Limb (tissue), 2 donors: ENCODE measurements at regions not wholly inside any gene's neighbourhood (a gene's known extent, or its start where the extent isn't known, plus 50 kb on each side); places are given as distances from the start of the nearest gene placed in this dataset.

Source experiments
- DNase-seq, 2 donors: peaks; one replicate each; pipeline ENCODE4 v3.0.0-alpha.2; 2016; ENCODE audit errors: extremely low spot score in 2 of 2

DNA sequence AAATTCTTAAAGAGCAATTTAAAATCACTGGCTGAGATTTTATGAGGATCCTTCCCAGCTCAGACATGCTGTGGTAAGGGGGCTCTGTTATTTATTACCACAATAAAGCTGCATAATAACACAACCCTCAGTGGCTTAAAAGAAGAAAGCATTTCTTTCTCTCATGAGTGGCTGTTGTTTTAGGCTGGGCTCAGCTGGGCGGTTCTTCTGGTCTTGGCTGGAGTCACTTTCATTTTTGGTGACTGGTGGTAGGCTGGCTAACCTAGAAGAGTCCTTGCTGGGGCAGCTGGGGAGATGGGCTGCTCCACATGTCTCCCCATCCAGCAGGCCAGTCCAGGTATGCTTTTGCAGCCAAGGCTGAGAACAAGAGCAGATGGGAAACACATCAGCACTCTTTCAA, 113.0 kb upstream of the MSX1 start:
- DNase-seq: no peak

GRCh38 chr4:4740071-4740470, 119.4 kb upstream of the MSX1 start:
- DNase-seq: no peak

DNA sequence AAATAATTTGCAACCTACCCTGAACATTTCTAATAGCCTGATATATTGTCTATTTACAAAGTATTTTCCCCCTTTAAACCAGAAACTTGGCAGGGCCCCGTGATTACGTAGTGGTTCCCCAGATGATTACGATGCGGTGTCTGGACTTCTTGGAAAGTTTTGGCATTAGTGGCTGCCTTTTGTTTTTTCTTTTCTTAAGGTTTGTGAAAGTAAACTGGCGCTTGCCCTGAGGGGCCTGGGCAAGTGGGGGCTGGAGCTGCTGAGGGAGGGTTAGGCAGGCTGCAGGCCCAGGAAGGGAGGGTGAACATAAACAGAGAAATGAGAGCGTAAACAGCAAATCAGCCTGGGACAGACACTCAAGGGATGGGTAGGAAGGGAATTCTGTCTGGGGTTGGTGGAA, 123.6 kb upstream of the MSX1 start:
- peak; percentile 36 to 72 for DNase-seq

DNA sequence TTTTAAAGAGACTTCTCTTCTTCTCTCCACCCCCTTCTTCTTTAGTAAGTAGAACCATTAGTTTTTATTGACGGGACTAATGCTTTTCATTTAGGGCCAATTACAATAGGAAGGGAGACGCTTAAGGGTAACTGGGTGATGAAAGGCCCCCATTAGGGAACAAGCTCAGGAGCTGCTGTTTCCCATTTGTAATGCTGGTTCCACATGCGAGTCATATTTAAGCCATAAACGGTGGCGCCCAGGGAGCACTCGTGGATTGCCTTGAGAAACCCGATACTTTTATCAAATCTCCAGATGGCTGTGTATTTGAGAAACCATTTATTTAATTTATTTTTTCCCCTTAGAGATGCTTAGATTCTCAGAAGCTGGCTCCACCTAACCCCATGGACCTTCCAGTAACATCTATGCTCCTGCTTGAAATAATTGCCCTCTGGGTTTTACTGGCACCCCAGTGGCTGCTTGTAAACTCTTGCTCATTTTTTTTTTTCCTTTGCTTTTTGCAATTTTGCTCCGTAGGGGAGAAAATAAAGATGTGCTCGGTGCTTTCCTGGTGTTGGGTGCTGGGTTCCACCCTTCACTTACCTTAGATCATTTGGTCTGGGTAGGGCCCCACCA, 124.2 kb upstream of the MSX1 start:
- no peak for DNase-seq

- DNase-seq: no peak
Measured at GRCh38 chr4:4734425-4734824, 125.0 kb upstream of the MSX1 start.

GRCh38 chr4:4733663-4734062, 125.8 kb upstream of the MSX1 start:
- no peak for DNase-seq

GRCh38 chr4:4730249-4730648, 129.2 kb upstream of the MSX1 start:
- DNase-seq: peak in 1 of 2 donors; percentile 42

DNA sequence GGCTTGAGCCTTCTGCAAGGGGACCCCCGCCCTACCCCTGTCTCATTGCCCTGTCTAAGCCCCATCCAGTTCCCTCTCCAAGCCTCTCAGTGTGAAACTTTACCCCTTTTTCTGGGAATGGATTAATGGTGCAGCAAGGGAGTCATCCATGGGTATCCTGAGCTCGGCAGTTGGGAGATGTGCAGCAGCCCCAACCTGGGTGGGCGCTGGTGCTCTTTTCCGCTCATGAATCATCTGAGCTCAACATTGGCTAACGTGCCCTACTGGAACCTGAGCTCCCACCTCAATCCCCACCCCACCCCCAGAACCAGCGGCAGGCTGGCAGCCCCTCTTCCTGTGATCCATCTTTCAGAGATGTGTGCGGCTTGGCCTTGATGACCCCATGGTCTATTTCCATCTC, 130.3 kb upstream of the MSX1 start:
- no peak for DNase-seq

DNA sequence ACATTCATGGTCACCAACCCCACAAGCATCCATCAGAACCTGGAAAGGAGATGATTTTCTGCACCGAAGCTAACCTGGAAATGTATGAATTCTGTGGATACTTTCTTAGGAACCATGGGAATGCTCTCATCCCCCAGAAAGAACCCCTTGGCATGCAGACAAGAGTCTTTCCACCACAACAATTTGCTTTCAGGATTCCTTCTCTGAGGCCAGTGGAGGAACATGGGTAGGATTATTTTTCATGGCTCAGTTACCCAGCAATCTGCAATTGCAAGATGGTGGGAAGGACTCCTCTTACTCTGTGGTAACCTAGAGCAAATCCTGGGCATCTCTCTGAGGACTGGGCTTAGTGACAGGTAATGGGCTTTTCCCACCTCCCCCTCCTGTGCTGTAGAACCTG, 131.9 kb upstream of the MSX1 start:
- DNase-seq: no peak

DNA sequence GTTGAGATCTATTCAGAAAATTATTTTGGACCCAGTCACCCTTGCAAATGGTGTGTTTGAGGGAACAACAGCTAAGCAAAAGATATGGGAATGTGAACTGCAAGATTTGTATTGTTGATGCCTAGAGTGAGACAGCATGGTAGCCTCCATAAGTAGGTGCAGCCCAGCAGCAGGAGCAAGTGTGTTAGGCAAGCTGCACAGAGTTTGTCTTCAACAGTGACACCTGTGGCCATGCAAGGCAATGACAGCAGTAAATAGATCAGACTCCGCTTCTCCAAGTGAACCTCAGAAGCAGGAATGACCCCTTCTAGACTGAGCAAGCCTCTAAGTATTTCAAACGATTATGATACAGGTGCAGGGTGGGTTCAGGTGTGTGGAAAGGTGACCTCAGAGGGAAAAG, 133.4 kb upstream of the MSX1 start:
- DNase-seq: no peak

DNA sequence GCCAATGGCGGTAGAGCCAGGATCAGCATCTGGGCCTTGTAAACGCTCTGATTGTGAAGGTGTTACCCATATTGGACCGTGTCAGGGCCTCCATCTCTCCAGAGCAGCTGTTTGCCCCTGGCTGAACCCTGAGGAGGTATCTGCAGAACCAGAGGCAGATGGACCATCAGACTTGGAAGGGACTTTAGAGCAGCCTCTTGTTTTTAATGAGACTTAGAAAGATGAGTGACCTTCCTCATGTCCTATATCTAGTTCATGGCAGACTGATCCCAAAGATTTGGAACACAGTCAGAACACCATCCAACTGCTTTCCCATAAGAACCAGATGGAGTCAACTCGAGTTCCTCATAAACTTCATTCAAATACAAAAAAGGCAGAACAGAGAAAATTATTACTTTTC, 135.1 kb upstream of the MSX1 start:
- DNase-seq: no peak

GRCh38 chr4:4721636-4722035, 137.8 kb upstream of the MSX1 start:
- DNase-seq: no peak

DNA sequence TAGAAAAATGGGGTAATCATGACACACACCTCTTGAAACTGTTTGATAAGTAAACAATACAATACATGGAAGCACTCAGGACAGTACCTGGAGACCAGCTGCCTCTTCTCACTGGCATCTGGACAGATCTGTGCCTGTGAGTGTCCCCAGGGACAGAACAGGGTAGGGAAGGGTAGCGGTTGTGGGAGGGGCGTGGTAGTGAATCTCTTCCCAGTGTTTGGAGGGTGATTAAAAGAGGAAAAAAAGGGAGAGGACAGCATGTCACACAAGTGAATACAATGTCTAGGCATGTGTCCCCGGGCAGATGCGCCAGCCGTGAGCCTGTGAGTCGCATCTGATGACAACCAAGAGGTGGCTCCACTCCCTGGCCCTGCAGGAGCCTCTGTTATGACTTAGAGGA, 138.8 kb upstream of the MSX1 start:
- no peak for DNase-seq

- no peak for DNase-seq
Measured at GRCh38 chr4:4719436-4719835, 140.0 kb upstream of the MSX1 start.

GRCh38 chr4:4717692-4718091, 141.8 kb upstream of the MSX1 start:
- no peak for DNase-seq

DNA sequence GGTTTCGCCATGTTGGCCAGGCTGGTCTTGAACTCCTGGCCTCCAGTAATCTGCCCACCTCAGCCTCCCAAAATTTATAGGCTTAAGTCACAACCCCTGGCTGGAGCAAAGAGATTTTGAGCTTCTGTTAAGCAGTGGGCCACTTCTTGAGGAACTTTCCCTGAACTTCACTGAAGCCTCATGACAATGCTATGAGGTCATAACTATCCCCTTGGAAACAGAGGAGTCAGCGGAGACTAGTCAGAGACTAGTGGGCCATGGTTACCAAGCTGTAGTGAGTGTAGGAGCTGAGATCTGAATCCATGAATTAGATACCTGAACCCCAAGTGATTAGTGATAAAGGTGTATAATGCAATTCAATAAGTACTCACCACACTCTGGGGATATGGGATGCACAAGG, 145.1 kb upstream of the MSX1 start:
- DNase-seq: no peak

GRCh38 chr4:4712800-4713528, 146.5 kb upstream of the MSX1 start:
- DNase-seq: no peak

- DNase-seq: no peak
Measured at GRCh38 chr4:4711902-4712301, 147.6 kb upstream of the MSX1 start.

GRCh38 chr4:4709736-4710135, 149.7 kb upstream of the MSX1 start:
- no peak for DNase-seq

DNA sequence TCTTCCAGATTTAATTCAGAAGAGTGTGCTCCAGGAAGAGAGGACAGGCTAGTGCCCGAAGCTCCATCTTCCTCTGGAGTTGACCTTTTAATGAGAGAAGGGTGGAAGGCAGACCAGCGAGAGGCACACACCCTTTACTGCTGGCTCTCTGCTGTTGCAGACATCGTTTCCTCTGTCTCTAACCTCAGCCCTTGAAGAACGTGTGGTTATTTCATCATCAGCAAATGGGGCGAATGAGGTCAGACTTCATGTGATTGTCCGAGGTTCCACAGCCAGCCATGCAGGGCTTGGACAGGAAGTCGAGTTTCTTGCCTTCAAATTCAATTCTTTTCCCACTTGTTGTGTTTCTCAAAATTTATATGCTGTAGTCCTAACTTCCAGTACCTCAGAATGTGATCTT, 155.2 kb upstream of the MSX1 start:
- no peak for DNase-seq

DNA sequence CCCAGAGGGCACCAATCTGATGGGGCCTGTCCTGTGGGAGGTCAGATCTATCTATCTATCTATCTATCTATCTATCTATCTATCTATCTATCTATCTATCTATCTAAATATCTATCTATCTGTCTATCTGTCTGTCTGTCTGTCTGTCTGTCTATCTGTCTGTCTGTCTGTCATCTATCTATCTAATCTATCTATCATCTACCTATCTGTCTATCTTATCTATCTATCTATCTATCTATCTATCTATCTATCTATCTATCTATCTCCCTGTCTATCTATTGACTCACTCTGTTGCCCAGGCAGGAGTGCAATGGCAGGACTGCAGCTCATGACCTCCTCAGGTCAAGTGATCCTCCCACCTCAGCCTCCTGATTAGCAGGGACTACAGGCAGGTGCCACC, 155.7 kb upstream of the STX18 start:
- no peak for DNase-seq

GRCh38 chr4:4696530-4696929, 154.7 kb upstream of the STX18 start:
- DNase-seq: no peak

GRCh38 chr4:4695497-4695896, 153.6 kb upstream of the STX18 start:
- DNase-seq: no peak

DNA sequence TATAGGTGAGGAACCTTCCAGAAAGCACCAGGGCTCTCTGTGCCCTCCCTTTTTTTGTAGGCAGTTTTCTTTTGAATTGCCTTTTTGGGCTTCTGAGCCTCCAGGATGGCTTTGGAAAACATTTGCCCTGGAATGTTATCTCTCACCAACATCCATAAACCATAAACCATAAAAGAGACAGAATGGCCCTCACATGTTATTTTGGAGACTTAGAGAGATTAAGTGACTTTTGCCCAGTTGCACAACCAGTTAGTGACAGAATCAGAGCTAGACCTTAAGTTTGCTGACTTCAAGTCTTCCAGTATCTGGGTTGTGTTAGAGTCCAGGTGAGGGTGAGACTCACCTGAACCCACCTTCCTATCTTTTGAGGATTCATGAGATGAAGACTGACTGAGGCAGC, 153.0 kb upstream of the STX18 start:
- DNase-seq: no peak
